MV-4-11 (cell line): ENCODE measurements at regions not wholly inside any gene's neighbourhood (a gene's known extent, or its start where the extent isn't known, plus 50 kb on each side); places are given as distances from the start of the nearest gene placed in this dataset.

Experiments
- DNase-seq: peaks from one replicate; lab custom pipeline; 2025; lab: John Stamatoyannopoulos, UW

GRCh38 chr5:135662683-135663082, 83.9 kb upstream of the CXCL14 start:
- no peak for DNase-seq

- DNase-seq: no peak
These were observed 83.3 kb upstream of the CXCL14 start for GRCh38 chr5:135662061-135662481.

- DNase-seq: no peak
These were observed 82.2 kb upstream of the CXCL14 start for GRCh38 chr5:135660826-135661575.

GRCh38 chr5:135657536-135658305, 78.9 kb upstream of the CXCL14 start:
- DNase-seq: no peak

GRCh38 chr5:135655468-135655815, 76.7 kb upstream of the CXCL14 start:
- DNase-seq: no peak

- no peak for DNase-seq
These were observed 76.1 kb upstream of the CXCL14 start for GRCh38 chr5:135654761-135655467.

GRCh38 chr5:135651156-135651555, 72.4 kb upstream of the CXCL14 start:
- no peak for DNase-seq

- DNase-seq: no peak
These were observed 71.3 kb upstream of the CXCL14 start for GRCh38 chr5:135650081-135650480.

GRCh38 chr5:135649435-135649834, 70.6 kb upstream of the CXCL14 start:
- no peak for DNase-seq

GRCh38 chr5:135648116-135648515, 69.3 kb upstream of the CXCL14 start:
- no peak for DNase-seq

GRCh38 chr5:135645336-135646180, 66.8 kb upstream of the CXCL14 start:
- peak; percentile 51 for DNase-seq

GRCh38 chr5:135644816-135645215, 66.0 kb upstream of the CXCL14 start:
- no peak for DNase-seq

GRCh38 chr5:135643881-135644766, 65.3 kb upstream of the CXCL14 start:
- no peak for DNase-seq

GRCh38 chr5:135642934-135643333, 64.1 kb upstream of the CXCL14 start:
- no peak for DNase-seq

GRCh38 chr5:135642488-135642870, 63.7 kb upstream of the CXCL14 start:
- peak; percentile 85 for DNase-seq

- no peak for DNase-seq
These were observed 63.1 kb upstream of the CXCL14 start for GRCh38 chr5:135641734-135642487.

- DNase-seq: no peak
These were observed 62.5 kb upstream of the CXCL14 start for GRCh38 chr5:135641319-135641718.

- peak; percentile 5 for DNase-seq
These were observed 56.7 kb upstream of the CXCL14 start for GRCh38 chr5:135635451-135635850.

- no peak for DNase-seq
These were observed 54.0 kb upstream of the CXCL14 start for GRCh38 chr5:135632798-135633197.

- DNase-seq: peak; percentile 30
These were observed 52.6 kb upstream of the CXCL14 start for GRCh38 chr5:135631391-135631790.
